GM18498 (cell line): ENCODE measurements at regions not wholly inside any gene's neighbourhood (a gene's known extent, or its start where the extent isn't known, plus 50 kb on each side); places are given as distances from the start of the nearest gene placed in this dataset.

Source experiments
- ATAC-seq: cut with Tn5 transposase; IDR thresholded peaks from one replicate; pipeline ENCODE4 v1.9.1; 2021; ENCODE audit warnings: mild to moderate bottlenecking, moderate library complexity; ENCODE audit not compliant: unreplicated experiment

- ATAC-seq: peak; percentile 45
Observed at GRCh38 chr9:115209601-115210306, 91.8 kb upstream of the TNC start.

DNA sequence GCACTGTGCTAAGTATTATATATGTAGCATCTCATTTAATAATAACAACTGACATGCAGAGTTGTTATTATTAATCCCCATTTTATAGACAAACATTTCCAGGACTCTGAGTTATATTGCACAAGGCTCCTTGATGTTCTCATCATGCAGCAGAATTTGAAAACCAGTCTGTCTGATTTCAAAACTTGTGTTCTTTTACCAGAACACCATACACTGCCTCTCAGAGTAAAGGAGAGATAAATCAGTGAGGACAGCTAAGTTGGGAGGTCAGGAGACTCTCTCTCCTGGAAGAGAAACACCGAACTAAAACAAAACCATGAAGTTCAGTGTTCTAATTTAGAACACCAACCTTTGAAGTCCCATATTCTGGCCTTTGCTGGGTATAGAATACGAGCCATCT, 92.7 kb upstream of the TNC start:
- no peak for ATAC-seq

GRCh38 chr9:115211413-115212124, 93.6 kb upstream of the TNC start:
- ATAC-seq: peak; percentile 74

DNA sequence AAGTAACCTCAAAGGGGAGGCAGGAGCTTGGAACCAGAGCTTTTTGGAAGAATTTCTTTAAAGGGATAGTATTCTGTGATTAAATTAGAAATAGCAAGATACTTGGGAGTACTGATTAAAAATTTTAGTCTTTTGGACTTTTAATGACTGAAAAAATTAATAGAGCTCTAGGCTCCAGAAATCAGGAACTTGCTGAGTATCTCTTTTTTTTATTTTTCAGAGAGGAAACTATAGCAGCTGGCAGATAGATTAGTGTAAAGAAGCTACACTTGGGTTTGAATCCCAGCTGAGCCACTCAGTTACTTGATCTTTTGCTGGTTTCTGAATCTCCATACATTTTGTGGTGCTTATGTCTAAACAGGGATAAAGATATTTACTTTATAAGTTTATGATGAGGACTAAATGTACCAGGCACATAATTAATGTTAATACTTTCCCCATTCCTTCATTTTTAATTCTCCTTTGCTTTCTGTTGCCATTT, 94.2 kb upstream of the TNC start:
- no peak for ATAC-seq

GRCh38 chr9:115212832-115213231, 94.9 kb upstream of the TNC start:
- peak; percentile 30 for ATAC-seq

GRCh38 chr9:115213818-115214334, 95.9 kb upstream of the TNC start:
- no peak for ATAC-seq

DNA sequence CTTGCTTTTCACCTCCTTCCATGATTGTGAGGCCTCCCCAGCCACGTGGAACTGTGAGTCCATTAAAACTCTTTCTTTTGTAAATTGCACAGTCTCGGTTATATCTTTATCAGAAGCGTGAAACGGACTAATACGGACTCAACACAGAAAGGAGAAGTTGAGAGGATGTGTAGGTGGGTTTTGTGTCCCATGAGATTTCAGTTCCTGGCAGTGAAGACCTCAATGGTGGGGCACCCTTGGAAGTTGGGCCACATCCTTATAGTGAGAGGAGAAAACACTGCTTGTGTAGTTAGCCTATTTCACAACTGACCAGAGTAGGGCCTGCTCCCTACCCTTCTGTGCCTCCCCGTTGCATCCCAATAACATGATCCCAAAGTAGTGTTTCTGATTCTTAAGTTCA, 98.9 kb upstream of the TNC start:
- ATAC-seq: no peak

DNA sequence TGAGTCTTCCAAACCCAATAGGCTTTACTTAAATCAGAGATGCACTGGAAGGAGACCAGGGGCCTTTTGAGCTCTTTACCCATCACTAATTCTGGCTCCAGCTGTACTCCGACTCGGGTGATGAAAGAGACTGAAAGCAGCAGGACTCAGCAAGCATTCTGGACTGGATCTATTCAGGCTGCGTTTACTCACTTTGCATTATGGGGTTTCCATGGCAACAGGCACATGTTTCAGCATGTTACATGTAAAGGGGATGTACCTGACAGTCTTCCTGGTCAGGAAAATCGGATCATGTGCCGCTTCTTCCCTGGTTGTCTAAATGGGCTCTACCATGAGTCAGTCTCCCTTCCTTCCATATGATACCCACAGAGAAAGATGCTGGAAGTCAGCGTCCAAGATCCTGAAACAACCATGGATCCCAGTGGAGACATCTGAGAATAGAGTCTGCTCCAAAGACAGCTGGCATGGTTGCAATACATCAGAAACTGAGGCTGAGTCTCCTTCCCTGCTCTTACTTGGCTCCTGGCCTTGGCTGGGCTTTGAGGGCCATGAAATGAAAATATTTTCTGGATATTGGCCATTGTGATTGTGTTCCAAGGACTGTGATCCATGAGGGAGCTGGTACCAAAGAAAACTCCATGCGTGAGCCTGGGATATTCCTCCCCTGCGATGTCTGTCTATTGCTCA, 102.5 kb upstream of the TNC start:
- no peak for ATAC-seq

DNA sequence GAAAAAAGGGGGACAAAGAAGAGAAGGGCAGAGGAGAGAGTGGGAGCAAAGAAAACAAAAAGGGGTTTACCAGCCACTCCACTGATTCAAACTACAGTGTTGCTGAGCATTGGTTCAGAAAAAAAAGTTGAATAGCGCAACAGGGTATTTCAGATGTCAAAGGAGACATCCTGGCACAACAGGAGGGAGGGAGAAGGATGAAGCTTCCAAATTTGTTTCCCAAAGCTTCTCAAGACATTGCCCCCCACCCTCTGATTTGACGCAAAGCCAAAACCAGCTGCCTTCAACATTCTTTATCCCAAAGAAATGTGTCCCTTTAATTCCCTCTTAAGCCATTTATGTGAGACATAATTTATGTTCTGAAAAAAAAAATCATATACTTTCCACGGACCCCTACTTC, 105.5 kb upstream of the TNC start:
- no peak for ATAC-seq

DNA sequence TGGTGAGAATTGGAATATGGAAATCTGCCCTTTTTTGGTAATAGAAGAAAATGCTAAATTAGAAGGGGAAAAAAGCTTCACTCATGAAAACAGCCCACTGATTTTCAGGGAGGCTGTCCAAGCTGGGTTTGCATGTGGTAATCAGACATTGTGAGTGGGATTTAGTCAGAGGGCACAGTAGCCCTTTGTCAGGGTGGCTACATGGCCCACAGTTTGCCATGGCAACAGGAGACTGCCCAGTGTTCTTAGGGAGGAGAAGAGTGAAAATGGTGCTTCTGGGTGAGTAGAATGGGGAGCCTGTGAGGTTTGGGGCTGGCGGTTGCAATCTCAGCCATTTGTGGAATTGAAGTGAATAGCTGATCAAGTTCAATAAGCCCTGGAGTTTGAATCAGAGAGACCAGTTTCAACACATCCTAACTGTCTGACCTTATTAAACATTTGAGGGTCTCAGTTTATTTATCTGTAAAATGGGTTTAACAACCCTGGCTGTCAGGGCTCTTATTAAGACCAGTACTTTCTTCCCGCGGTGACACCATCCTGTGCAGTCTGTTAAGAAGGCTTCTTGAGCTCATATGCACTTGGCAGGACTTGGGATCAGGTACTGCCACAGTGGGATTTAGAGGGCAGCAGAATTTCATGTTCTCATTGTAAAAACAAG, 107.6 kb upstream of the TNC start:
- no peak for ATAC-seq

DNA sequence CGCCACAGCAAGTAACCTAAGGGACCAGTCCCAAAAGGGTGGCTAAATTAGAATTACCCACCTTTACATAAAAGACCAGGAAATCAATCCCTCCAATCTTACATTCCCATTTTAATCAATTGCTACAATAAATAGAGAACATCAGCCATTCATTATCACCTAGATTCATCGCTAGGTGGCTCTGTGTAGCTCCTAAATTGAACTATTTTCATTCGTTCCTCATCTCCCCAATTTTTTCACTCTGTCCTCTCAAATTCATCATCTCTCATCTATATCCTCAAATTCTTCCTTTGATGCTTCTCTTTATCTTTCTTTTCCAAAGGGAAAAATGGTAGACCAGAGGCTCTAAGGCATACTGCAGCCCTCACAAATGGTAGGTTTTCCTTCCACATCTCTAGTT, 108.2 kb upstream of the TNC start:
- ATAC-seq: no peak

- ATAC-seq: no peak
Observed at GRCh38 chr9:115229496-115229895, 111.5 kb upstream of the TNC start.

DNA sequence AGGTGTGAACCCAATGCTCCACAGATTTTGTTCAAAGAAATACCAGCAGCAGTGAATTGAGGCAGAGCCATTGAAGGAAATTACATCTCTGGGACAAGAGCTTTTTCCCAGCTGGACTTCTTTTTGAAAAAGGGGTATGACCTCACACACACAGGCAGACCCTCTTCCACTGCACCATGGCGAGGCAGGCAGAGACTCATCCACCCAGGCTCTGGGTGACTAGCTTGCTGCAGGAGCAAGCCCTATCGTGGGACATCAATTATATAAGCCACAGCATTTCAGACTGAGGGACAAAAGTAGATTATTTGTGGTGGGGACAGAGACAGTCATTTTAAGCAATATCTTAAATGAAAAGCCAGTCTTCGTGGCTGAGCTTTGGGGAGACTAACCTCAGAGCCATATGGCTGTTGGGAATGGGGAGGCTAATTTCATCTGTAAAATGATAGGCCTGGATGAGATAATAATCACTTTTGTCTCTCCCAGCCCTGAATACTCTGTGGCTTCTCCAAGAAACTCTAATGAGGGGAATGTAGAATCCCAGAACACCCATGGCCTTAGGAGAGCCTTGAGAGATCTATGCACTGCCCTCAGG, 113.1 kb upstream of the TNC start:
- no peak for ATAC-seq

DNA sequence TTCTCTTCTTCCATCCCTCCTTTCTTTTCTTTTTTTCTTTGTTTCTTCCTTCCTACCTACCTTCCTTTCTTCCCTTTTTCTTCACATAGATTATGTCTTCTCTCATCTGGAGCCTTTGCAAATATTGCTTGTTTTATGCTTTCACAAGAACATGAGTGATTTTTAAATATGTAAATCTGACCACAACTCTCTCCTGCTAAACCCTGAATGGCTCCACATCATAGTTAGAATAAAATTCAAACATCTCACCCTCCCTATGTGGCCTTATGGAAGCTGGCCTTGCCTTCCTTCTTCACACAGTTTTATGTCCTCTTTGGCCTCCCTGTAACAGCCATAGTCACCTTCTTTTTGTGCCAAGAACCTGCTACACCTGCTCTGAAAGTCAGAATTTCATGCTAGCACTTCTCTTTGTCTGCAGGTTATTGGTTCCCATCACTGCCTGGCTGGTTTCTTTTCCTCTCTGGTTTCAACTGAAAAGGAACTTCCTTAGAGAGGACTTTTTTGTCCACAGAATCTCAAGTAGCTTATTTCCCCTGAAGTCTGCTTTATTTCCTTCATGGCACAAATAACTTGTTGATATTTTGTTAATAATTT, 114.3 kb upstream of the TNC start:
- ATAC-seq: no peak

DNA sequence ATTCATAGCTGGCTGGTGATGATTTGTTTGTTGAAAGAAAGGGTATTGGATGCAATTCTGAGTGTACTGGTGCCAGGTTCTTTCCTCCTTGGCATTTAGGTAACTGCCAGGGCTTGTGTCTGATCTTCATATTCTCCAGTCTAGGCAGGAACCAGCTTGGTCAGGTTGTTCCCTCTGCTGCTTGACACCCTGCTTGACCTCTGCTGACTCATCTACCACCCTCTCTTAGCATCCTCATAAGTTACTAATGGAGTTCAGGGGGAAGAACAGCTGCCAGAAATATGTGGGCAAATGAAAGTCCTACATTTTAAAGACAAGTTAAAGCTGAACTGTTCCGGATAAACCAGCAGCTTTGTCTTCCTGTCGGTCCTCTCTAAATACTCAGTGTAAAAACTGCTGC, 116.1 kb upstream of the TNC start:
- peak; percentile 46 for ATAC-seq

GRCh38 chr9:115235221-115235620, 117.3 kb upstream of the TNC start:
- ATAC-seq: no peak

GRCh38 chr9:115237385-115237998, 119.5 kb upstream of the TNC start:
- no peak for ATAC-seq

DNA sequence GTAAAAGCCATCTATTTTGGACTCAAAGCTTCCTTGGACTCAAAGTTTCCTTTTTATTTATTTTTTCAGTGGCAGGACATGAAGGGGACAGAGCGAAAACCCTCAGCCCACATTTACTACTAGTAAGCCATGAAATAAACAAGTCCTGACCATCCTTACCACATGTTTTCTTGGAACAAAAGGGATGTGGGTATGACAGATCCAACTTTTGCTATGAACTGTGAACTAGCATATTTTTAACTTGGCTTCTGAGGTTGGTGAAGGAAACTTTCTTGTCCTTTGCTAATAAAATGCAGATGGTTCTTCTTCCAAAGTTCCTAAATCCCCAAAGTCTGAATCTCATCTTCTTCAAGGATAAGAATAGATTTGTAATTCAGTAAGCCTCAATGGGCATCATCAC, 122.7 kb upstream of the TNC start:
- ATAC-seq: no peak

DNA sequence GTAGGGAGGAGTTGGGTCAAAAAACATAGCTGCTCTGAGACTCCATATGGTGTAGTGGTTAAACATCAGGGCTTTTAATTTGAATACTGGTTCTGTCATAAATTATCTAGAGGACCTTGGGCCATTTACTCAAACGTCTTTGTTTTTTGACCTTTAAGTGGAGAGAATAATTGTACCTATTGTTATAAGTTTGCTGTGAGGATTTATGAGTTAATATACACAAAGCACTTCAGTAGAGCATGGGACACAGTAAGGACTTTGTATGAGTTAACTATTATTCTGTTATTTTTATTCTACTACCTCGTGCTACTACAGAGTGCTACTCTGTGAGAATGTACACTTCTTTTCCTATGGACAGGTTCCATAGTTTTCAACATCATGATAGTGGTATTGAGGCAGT, 123.7 kb upstream of the TNC start:
- no peak for ATAC-seq

- ATAC-seq: no peak
Observed at GRCh38 chr9:115249488-115249887, 131.5 kb upstream of the TNC start.
